HG03378 (cell line): ENCODE measurements at regions not wholly inside any gene's neighbourhood (a gene's known extent, or its start where the extent isn't known, plus 50 kb on each side); places are given as distances from the start of the nearest gene placed in this dataset.

Source experiments
- ATAC-seq: cut with Tn5 transposase; IDR thresholded peaks from one replicate; pipeline ENCODE4 v1.9.1; 2021; ENCODE audit warnings: mild to moderate bottlenecking, moderate library complexity; ENCODE audit not compliant: unreplicated experiment

- no peak for ATAC-seq
Observed at GRCh38 chr1:198861636-198862035, 222.8 kb downstream of the PTPRC start.

GRCh38 chr1:198864695-198865094 is 225.9 kb downstream of the PTPRC start:
- ATAC-seq, result no peak

GRCh38 chr1:198865319-198865718 is 226.5 kb downstream of the PTPRC start:
- ATAC-seq, result no peak

DNA sequence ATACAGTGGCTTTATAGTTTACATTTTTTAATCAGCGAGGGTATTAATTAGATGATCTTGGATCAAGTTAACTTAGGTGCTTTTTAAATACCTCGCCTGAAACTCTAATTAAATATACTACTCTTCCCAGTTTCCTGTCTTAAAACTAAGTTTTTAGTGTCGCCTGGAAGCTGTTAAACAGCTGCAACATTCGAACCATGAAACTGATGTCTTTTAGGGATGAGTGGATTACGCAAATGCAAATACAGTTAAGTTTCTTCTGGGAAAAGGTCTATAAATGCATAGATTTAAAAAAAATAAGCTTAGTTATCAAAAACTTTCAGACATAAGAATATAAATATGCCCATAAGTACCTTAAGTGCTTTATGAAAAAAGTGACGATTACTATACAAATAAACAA is 228.3 kb downstream of the PTPRC start:
- ATAC-seq, result no peak

GRCh38 chr1:198873696-198874230 is 234.9 kb downstream of the PTPRC start:
- no peak for ATAC-seq

DNA sequence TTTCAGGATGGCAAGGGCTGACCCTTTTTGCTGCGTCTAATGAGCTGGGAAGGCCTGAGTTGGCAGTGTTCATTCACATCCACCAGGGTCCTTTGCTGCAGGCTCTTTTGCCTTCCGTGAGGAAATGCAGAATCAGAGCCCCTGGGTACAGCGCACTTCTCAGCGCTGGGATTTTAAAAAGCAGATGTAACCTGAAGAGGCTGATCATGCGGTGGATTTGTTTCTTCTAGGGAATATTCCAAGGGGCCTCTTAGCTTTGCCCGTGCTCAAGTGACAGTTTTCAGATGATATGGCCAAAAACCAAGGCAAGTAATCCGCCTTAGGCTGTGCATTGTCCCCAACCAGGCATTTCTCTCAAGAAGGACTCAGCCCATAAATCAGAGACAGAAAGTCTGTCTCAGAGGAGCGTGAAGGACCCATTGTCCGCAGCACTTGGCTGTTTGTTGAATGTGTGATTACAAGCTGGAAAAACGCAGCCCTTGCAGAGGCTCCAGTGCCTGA is 237.6 kb downstream of the PTPRC start:
- ATAC-seq, result no peak

- ATAC-seq, result no peak
Observed at GRCh38 chr1:198878566-198878965, 239.7 kb downstream of the PTPRC start.

DNA sequence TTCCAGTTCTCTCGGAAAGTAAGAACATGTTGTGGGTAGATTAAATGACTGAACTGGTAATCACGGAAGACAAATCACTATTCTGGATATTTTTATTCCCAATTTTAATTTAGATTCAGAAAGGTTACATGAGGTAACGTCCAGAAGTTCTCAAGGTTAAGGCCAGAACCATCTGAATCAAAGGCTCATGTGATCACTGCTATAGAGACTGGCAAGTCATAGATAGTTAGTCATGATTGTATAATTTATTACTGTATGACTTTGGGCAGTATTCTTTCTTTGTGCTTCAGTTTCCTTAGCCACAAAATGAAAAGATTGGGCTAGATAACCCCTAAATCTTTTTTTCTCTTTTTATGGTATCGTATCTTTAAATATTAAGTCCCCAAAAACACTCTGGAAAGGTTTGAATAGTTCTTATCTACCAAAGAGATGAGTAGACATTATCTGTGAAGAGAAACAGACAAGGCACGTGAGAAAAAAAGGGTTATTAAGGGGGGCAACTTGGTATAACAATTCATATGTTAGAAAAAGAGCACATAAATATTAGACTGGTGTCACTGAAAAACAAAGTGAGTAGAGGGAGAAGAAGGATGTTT is 241.0 kb downstream of the PTPRC start:
- no peak for ATAC-seq

DNA sequence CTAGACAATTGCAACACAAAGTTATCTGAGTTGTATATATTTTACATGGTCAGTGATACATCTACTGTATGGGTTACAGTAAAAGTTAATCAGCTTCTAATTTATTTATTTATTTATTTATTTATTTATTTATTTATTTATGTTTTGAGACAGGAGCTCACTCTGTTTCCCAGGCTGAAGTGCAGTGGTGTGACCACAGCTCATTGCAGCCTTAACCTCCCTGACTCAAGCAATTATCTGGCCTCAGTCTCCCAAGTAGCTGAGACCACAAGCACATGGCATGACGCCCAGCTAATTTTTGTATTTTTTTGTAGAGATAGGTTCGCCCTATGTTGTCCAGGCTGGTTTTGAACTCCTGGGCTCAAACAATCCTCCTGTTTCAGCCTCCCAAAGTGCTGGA is 241.6 kb downstream of the PTPRC start:
- ATAC-seq, result no peak

DNA sequence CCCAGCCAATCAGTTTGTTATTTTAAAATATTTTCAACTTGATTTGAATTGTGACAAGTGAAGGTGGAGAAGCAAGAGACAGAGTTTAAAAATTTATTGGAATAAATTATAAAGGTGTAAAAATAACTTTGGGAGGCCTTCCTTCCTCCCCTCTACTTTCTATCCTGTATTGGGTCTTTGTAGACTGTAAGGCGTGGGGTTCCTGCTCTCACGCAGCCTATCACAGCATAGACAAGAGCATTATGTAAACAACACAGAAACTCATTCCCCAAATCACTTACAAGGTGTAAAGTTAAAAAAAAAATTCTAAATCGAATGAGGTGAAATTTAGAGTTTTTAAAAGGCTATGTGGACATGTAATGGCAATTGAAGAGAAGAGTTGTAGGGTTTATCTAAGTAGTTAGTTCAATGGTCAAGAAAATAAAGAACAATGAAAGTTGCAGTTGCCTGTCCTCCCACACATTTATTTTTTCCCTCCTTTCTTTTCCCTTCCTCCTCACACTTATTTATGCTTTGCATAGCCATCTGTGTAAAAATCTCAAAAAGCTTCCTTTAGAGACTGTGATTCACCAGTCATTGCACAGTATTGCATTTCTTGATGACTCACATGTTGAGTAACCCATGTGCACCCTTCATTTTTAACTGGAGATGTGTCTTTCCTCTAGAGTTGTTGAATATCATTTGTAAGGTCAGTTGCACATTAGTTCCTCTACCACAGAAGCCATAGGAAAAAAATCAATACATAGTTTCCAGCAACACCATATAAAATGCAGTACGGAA is 242.2 kb downstream of the PTPRC start:
- ATAC-seq, result no peak

DNA sequence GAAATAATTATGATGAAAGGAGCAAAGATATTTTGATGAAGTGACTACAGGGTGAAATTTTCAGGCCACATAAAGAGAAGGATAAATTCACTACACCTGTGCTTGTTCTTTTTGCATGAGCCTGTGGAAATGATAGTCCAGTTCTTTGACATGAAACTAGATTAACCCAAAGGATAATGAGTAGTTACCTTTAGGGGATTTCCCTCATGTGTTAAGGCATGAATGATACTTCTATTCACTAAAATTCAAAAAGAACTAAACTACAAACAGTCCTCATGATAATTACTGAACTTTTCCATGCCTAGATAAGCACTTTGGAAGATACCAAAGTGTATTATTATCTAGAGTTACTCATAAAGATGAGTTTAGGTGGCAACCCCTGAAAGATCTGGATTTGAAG is 244.3 kb downstream of the PTPRC start:
- ATAC-seq, result no peak

- ATAC-seq, result no peak
Observed at GRCh38 chr1:198887866-198888265, 249.0 kb downstream of the PTPRC start.

GRCh38 chr1:198888379-198888943 is 249.6 kb downstream of the PTPRC start:
- no peak for ATAC-seq

DNA sequence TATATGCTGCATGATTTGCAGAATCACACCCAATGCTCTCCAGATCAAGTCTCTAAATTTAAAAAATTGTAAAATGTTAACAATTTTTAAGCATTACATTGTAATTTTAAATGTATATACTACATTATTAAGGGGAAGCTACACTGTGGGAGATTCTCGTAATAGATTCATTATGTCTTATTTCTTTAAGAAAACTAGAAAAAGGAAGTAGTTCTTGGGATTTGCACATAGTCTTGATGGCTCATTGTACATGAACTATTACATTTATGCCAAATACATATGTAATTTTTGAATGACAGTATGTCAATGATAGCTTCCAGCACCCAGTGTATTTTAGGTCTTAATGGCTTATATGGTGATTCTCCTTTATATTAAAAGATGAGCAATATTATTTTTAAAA is 250.3 kb downstream of the PTPRC start:
- no peak for ATAC-seq

DNA sequence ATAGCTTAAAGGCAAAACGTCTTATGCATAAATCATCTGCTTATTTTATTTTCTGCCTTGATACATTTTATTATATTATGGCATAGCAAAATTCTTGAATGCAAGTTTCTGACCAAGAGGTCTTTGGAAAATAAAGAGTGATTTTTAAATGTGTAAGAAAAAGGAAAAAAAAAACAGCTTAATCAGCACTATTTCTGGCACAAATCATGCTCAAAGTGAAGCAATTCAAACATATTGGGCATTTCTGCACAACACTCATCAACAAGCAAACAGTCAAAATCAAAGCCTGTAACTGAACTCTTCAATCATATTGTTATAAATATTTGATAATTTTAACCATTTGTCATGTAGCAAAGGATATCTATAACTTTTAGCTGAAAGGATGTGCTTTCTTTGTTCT is 250.9 kb downstream of the PTPRC start:
- no peak for ATAC-seq

DNA sequence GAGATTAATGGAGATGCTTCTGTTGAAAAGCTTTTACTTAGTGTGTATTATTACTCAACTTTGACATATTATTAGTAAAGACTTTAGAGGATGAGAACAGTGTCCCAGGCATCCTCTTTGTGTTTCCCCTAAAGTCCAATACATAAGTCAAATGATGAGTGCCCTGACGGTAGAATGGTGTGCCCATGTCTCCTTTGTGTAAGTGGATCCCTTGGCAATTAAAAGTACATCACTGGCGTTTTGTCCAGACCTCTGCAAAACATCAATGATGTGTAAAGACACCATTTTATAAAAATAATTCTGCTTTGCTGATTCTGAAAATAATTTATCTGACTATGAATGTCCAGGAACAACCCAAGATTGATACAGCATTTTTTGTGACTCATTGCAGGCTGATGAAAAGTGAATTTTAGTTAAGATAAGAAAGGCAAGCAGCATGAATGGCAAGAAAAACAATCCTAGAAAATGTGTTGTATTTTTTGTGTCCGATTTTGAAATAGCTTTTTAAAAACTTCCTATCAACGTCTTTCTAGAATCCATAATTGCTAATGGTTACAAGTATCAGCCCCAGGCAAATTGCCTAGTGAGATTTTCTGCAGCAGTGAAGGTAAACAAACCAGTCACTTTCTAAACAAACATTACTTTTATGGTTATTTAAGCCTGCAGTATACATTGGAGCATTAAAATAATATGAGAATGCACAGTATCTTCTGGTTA is 251.5 kb downstream of the PTPRC start:
- no peak for ATAC-seq

DNA sequence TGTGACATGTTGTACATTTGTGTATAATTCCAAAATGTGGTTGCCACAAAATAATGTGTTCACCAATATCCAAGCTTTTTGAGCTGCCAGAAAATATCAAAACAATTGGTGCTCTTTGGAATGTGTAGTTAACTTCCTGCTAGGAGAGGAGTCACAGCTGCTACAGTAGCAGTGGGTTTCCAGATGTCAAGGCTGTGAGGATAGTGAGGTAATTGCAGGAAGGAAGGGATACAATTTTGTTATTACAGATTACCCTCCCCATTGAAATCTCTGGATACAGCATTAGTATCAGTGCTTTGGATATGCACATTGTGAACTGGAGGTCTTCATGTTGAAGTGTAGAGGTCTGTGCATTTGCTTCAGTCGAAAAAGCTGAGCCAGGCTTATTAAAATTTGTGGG is 253.2 kb downstream of the PTPRC start:
- no peak for ATAC-seq

- no peak for ATAC-seq
Observed at GRCh38 chr1:198893141-198893540, 254.3 kb downstream of the PTPRC start.

DNA sequence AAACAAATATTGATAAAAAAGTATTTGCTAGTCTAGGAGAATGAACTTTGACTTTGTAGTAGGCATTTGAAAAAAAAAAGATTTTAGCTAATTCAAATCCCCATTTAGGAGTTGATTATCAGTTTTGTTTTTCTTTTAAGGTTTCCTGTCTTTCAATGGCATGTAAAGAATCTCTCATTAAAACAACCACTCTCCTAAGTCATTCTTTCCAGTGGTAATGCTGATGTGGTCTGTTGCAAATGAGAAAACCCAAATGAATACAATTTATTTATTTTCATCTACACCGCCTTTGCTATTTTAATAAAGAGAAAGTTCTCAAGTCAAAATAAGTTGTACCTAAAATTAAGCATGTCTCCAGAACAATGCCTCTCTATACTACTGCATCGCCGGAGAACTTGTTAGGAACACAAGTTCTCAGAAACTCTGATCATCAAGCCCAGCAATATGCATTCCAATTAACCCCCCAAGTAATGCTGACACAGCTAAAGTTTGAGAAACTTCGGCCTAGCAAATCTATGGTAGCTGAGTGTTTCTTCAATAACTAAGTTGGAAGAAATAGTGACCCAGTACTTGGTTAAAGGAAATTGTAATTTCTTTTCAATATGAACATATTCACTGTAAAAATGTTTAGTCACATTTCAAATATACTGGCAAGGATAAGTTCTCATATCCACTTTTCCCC is 255.1 kb downstream of the PTPRC start:
- ATAC-seq, result no peak

DNA sequence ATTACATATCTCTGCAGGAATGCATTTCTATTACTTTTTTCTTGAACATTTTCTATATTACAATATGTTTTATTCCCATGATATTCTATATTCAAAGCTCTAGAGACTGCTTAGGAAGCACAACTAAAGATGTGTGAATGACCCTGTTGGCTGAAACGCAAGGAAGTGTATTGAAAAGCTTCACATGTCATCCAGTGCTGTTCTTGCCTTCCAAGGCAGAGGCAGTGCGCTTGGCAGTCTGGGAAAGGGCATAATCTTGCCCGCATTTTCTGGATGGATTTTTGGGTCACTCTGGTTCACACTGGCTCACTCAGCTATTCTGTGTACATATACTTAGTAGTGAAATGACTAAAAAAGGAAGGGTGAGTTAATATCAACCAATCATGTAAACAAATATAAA is 262.4 kb downstream of the PTPRC start:
- ATAC-seq, result no peak

- no peak for ATAC-seq
Observed at GRCh38 chr1:198902655-198903054, 263.8 kb downstream of the PTPRC start.
